ENCODE measurements at regions not wholly inside any gene's neighbourhood (a gene's known extent, or its start where the extent isn't known, plus 50 kb on each side); places are given as distances from the start of the nearest gene placed in this dataset.
"Not testable (repeated sequence)": the region's sequence is repeated elsewhere in the genome, so short reads cannot be mapped to it uniquely, and the experiment has no call there.

GRCh38 chr3:151675858-151676615 is 57.7 kb upstream of the AADACL2 start:
- no peak overlapping the region for H3K27ac ChIP-seq
- H3K4me3 ChIP-seq = no peak overlapping the region
- BruUV-seq (replicated peaks) = no TSS peak
- no peak overlapping the region for H3K4me2 ChIP-seq
- no peak overlapping the region for H2AFZ ChIP-seq
- POLR2A ChIA-PET (ENCODE audit: unreplicated experiment) = no interaction called here
- CTCF ChIA-PET = no interaction called here
- H3K4me1 ChIP-seq (replicated peaks; ENCODE audit: insufficient read depth) = no peaks in the 10 kb centered on the region
- TF ChIP-seq, protein P1, sequence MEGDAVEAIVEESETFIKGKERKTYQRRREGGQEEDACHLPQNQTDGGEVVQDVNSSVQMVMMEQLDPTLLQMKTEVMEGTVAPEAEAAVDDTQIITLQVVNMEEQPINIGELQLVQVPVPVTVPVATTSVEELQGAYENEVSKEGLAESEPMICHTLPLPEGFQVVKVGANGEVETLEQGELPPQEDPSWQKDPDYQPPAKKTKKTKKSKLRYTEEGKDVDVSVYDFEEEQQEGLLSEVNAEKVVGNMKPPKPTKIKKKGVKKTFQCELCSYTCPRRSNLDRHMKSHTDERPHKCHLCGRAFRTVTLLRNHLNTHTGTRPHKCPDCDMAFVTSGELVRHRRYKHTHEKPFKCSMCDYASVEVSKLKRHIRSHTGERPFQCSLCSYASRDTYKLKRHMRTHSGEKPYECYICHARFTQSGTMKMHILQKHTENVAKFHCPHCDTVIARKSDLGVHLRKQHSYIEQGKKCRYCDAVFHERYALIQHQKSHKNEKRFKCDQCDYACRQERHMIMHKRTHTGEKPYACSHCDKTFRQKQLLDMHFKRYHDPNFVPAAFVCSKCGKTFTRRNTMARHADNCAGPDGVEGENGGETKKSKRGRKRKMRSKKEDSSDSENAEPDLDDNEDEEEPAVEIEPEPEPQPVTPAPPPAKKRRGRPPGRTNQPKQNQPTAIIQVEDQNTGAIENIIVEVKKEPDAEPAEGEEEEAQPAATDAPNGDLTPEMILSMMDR (conservative IDR thresholded peaks at IDR 0.05) = no peak
- no peak for TF ChIP-seq EZH2 (IDR thresholded peaks at IDR 0.05; ENCODE audit: low read depth)
- no peaks in the 10 kb centered on the region; the same call in 1 of the 2 replicates for H3K9me3 ChIP-seq (ENCODE audit: insufficient read depth, low read depth)
- no peaks in the 10 kb centered on the region for H3K79me2 ChIP-seq (ENCODE audit: low read depth)
- H3K27me3 ChIP-seq (ENCODE audit: insufficient read depth, low read depth) = no peaks in the 10 kb centered on the region
- no peaks in the 10 kb centered on the region for H3K9me2 ChIP-seq (ENCODE audit: insufficient read depth)
- intact Hi-C loops (cut with micrococcal nuclease; ENCODE audit: unreplicated experiment) = no loop called here
- no peaks in the 10 kb centered on the region for H3F3A ChIP-seq (ENCODE audit: insufficient read depth, low read depth)
- H4K20me1 ChIP-seq (ENCODE audit: insufficient read depth) = no peaks in the 10 kb centered on the region
- H3K36me3 ChIP-seq (ENCODE audit: low read depth) = no peaks in the 10 kb centered on the region
- no peak for DNase-seq

DNA sequence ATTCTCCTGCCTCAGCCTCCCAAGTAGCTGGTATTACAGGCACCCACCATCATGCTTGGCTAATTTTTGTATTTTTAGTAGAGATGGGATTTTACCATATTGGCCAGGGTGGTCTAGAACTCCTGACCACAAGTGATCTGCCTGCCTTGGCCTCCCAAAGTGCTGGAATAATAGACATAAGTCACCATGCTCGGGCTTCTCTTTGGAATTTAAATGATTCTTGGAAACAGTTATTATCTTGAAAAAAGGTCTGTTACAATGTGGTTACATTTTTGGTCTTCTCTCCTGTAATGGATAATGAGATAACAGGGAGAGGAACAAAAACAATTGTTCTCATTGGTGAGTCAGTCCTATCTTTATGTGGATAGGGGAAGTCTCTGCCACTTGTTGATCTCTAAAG is 59.8 kb upstream of the AADACL2 start:
- no peak overlapping the region for H3K4me3 ChIP-seq
- ChIA-PET POLR2A (ENCODE audit: unreplicated experiment) (no interaction called here), CTCF (no interaction called here)
- no peaks in the 10 kb centered on the region; the same call in 1 of the 2 replicates for H3K9me3 ChIP-seq (ENCODE audit: insufficient read depth, low read depth)
- H3K27me3 ChIP-seq (ENCODE audit: insufficient read depth, low read depth) = no peaks in the 10 kb centered on the region
- BruUV-seq (replicated peaks) = no TSS peak
- H3F3A ChIP-seq (ENCODE audit: insufficient read depth, low read depth) = no peaks in the 10 kb centered on the region
- H3K79me2 ChIP-seq (ENCODE audit: low read depth) = no peaks in the 10 kb centered on the region
- DNase-seq = no peak
- H4K20me1 ChIP-seq (ENCODE audit: insufficient read depth) = no peaks in the 10 kb centered on the region
- no peak overlapping the region for H3K4me2 ChIP-seq
- TF ChIP-seq, protein P1 (conservative IDR thresholded peaks at IDR 0.05) = no peak
- TF ChIP-seq EZH2 (IDR thresholded peaks at IDR 0.05; ENCODE audit: low read depth) = no peak
- H3K4me1 ChIP-seq (replicated peaks; ENCODE audit: insufficient read depth) = no peaks in the 10 kb centered on the region
- no peak overlapping the region for H3K27ac ChIP-seq
- no peaks in the 10 kb centered on the region for H3K9me2 ChIP-seq (ENCODE audit: insufficient read depth)
- intact Hi-C loops (cut with micrococcal nuclease; ENCODE audit: unreplicated experiment) = no loop called here
- H3K36me3 ChIP-seq (ENCODE audit: low read depth) = no peaks in the 10 kb centered on the region
- no peak overlapping the region for H2AFZ ChIP-seq

- intact Hi-C loops (cut with micrococcal nuclease; ENCODE audit: unreplicated experiment); H3K4me1 ChIP-seq (replicated peaks; ENCODE audit: insufficient read depth); DNase-seq; H3K36me3 ChIP-seq (ENCODE audit: low read depth); H2AFZ ChIP-seq; H3K27ac ChIP-seq; H4K20me1 ChIP-seq (ENCODE audit: insufficient read depth); H3F3A ChIP-seq (ENCODE audit: insufficient read depth, low read depth); H3K79me2 ChIP-seq (ENCODE audit: low read depth); H3K4me2 ChIP-seq; BruUV-seq (replicated peaks); H3K9me2 ChIP-seq (ENCODE audit: insufficient read depth); H3K4me3 ChIP-seq; H3K27me3 ChIP-seq (ENCODE audit: insufficient read depth, low read depth); H3K9me3 ChIP-seq (ENCODE audit: insufficient read depth, low read depth); POLR2A ChIA-PET (ENCODE audit: unreplicated experiment); CTCF ChIA-PET: not testable (repeated sequence)
Observed at GRCh38 chr3:151667762-151668161, 66.0 kb upstream of the AADACL2 start.

- intact Hi-C loops (cut with micrococcal nuclease; ENCODE audit: unreplicated experiment) = loop anchor here (5.0 kb wide), 1 partner anchor 176 kb away; no protein-coding TSS in a partner anchor
- Histone ChIP-seq H3K4me1 (replicated peaks; ENCODE audit: insufficient read depth) (no peaks in the 10 kb centered on the region), H3K9me3 (ENCODE audit: insufficient read depth, low read depth) (no peaks in the 10 kb centered on the region), H3K4me3 (no peak overlapping the region), H3K4me2 (no peak overlapping the region), H3K9me2 (ENCODE audit: insufficient read depth) (no peaks in the 10 kb centered on the region), H3K79me2 (ENCODE audit: low read depth) (no peaks in the 10 kb centered on the region), H3K27ac (no peak overlapping the region), H2AFZ (no peak overlapping the region), H3K36me3 (ENCODE audit: low read depth) (no peaks in the 10 kb centered on the region), H3K27me3 (ENCODE audit: insufficient read depth, low read depth) (no peaks in the 10 kb centered on the region), H3F3A (ENCODE audit: insufficient read depth, low read depth) (no peaks in the 10 kb centered on the region), H4K20me1 (ENCODE audit: insufficient read depth) (no peaks in the 10 kb centered on the region)
- ChIA-PET CTCF (no interaction called here), POLR2A (ENCODE audit: unreplicated experiment) (no interaction called here)
- TF ChIP-seq, protein P1 (conservative IDR thresholded peaks at IDR 0.05) = peak; percentile 59
- no peak for TF ChIP-seq EZH2 (IDR thresholded peaks at IDR 0.05; ENCODE audit: low read depth)
- DNase-seq = no peak
- BruUV-seq (replicated peaks) = no TSS peak
Observed at GRCh38 chr3:151660885-151661284, 72.8 kb upstream of the AADACL2 start.

Measured in PC-9 (cell line).